ENCODE measurements at regions not wholly inside any gene's neighbourhood (a gene's known extent, or its start where the extent isn't known, plus 50 kb on each side); places are given as distances from the start of the nearest gene placed in this dataset.

GRCh38 chr12:76680940-76681339 is 83.0 kb upstream of the ZDHHC17 start:
- TF ChIP-seq, protein P1, sequence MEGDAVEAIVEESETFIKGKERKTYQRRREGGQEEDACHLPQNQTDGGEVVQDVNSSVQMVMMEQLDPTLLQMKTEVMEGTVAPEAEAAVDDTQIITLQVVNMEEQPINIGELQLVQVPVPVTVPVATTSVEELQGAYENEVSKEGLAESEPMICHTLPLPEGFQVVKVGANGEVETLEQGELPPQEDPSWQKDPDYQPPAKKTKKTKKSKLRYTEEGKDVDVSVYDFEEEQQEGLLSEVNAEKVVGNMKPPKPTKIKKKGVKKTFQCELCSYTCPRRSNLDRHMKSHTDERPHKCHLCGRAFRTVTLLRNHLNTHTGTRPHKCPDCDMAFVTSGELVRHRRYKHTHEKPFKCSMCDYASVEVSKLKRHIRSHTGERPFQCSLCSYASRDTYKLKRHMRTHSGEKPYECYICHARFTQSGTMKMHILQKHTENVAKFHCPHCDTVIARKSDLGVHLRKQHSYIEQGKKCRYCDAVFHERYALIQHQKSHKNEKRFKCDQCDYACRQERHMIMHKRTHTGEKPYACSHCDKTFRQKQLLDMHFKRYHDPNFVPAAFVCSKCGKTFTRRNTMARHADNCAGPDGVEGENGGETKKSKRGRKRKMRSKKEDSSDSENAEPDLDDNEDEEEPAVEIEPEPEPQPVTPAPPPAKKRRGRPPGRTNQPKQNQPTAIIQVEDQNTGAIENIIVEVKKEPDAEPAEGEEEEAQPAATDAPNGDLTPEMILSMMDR (optimal IDR thresholded peaks at IDR 0.05 in 1 of 3, IDR thresholded peaks at IDR 0.05 in 1 of 3, conservative IDR thresholded peaks at IDR 0.05 in 1 of 3; ENCODE audit: extremely low read depth in 1 of 3, insufficient read depth in 2 of 3, low read length in 3 of 3): no peak
- TF ChIP-seq EZH2 (IDR thresholded peaks at IDR 0.05; ENCODE audit: low read length): no peak
